Fibroblast of skin of abdomen (primary cell): ENCODE measurements at regions not wholly inside any gene's neighbourhood (a gene's known extent, or its start where the extent isn't known, plus 50 kb on each side); places are given as distances from the start of the nearest gene placed in this dataset.

Source experiments
- DNase-seq: peaks from one replicate; pipeline ENCODE4 v3.0.0-alpha.2; 2013

DNA sequence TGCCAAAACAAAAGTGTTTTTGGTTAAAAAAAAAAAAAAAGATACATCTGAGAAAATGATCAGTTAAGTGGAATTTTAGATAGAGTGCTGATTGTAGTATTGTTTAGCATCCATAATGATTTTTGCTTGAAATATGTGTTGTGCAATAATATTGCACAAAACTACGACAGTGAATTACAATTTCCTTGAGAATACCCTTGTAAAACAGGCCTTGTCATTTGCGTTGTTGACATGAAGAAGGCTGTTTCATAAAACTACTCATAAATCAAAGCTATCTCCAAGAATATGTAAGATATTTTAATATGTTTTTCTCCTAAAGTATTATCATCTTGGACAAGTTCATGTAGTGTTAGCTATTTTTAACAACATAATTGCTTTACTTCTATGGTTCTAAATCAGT, 1077.0 kb downstream of the LRFN5 start:
- no peak for DNase-seq

DNA sequence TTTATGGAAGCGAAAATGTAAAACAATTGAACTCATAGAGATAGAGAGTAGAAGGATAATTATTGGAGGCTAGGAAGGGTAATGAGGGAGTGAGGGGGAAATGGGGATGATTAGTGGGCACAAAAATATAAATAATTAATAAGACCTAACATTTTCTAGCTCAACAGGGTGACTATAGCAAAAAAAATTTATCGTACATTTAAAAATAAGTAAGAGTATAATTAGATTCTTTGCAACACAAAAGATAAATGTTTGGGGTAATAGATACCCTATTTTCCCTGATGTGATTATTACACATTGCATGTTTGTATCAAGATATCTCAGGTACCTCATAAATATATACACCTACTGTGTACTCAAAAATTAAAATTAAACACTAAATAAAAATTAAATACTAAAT, 1070.0 kb downstream of the LRFN5 start:
- no peak for DNase-seq

DNA sequence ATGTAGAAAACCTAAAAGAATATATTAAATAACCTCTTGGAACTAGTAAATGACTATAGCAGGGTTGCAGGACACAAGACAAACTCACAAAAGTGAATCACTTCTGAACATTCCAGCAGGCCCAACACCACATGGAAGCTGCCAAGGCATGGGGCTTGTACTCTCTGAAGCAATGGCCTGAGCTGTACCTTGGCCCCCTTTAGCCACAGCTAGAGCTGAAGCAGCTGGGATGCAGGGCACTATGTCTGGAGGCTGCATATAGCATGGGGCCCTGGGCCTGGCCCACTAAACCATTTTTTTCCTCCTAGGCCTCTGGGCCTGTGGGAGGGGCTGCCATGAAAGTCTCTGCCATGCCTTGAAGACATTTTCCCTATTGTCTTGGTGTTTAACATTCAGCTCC, 1067.3 kb downstream of the LRFN5 start:
- no peak for DNase-seq

GRCh38 chr14:42671636-42672035, 1065.0 kb downstream of the LRFN5 start:
- DNase-seq = no peak

DNA sequence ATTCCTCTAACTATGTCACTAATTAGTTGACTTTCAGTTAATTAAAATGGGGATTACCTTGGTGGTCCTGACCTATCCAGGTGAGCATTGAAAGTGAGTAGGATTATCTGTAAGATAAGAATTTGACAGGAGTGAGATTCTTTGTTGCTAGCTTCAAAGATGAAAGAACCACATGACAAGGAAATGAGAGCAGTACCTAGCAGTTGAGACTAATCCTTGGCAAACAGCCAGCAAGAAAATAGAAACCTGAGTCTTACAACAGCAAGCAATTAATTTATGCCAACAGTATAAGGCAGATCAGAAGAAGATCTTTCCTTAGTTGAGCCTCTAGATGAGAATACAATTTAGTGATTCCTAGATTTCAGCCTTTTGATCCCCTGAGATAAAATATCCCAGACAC, 1058.4 kb downstream of the LRFN5 start:
- no peak for DNase-seq

- no peak for DNase-seq
These were observed 1057.5 kb downstream of the LRFN5 start for GRCh38 chr14:42664190-42664589.

DNA sequence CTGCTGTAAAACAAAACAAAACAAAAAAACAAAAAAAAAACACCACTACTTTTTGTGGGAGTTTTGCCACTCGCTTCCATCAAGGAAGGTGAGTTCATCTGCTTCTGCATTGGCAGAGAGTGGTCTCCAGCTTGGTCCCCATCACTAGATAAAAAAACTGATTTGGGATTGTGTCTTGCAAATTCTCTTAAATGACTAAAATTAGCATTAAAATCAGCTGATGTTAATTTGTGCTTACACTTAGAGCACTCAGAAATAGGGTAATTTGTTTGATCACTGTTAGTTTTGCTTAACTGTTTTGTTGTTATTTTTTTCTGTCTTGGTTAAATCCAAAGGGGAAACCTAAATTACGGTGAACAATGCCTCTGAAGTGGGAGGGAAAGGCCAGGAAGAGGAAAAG, 1048.0 kb downstream of the LRFN5 start:
- DNase-seq = no peak

DNA sequence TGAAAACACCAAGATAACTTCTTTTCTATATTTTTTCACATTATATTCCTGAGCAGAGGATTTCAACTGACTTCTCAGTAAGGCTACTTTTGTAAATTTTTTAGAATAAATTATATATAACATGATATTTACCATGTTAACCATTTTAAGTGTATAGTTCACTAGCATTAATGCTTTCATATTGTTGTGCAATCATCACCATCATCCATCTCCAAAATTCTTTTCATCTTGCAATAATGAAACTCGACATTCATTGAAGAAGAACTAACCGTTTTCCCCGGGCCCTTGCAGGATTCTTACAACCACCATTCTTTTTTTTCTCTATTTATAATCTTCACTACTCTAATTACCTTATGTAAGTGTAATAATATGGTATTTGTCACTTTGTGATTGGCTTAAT, 1036.1 kb downstream of the LRFN5 start:
- no peak for DNase-seq

DNA sequence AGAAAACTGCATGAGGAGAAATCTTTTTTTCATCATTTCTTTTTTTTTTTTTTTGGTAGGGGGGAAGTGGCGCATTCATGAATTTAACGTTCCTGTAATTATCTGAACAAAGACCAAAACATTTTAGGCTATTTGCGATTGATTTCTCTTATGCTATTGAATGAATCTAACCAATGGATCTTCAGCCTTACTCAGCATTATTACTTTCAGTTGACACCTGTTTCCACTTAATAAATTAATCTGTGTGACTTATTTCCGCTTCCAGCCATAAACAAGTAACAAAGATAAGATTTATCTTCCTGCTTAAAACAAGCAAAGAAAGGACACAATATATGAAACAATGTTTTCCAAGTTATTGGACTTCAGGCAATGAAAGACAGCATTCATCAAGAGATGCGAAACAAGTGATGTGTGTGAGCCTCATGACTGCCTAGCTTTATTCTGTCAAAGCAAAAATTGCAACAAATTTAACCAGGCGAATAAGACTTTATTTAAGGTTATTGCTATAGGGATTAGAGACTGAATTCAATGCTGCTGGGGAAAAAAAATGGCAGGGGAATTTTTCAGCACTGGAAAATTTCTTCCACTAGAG, 1026.9 kb downstream of the LRFN5 start:
- no peak for DNase-seq

DNA sequence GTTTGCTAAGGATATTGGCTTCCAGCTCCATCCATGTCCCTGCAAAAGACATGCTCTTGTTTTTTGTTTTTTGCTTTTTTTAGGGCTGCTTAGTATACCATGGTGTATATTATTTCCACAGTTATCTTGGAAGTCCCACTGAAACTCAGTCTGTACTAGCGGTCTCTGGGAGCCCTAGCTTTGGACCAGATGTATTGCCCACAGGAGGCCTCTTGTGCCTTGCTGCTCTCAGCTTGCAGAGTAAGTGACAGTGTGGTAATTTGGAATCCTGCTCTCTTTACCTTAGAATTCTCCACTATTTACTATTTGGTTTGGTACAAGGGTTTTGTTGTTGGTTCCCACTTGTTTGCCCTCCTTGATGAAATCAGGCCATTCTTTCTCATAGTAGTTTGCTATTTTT, 1022.9 kb downstream of the LRFN5 start:
- DNase-seq = no peak

DNA sequence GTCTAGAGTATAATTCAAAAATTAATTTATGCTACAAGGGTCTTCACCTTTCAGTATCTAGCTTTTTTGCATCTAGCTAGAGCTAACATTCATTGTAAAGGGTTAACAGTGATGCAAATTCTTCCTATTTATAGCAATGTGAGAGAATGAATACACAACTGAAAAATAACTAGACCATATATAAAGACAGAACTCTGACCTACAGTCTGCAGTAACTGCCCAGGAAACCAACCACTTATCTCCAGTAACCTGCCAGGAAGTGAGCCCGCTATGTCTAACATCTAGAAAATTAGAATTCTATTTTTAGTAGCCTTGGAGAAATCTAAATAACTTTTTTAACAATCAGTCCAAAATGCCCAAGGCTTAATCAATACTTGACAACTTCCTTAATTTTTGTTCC, 1021.9 kb downstream of the LRFN5 start:
- DNase-seq = no peak

DNA sequence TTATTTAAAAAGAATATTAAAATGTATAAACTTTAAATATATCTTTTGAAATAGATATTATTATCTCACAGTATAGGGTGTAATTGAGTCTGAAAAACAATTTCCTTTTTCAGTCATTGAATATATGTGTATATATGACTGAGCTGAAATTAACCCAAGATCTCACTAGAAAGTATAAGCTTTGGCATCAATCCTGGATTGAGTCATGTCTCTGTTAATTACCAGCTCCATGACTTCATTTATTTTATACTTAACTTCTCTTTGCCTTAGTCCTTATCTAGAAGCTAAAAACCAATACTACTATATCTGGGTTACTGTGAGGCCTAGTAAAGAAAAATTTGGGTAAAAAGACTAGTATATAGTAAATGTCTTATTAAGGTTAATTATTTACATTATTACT, 1020.3 kb downstream of the LRFN5 start:
- DNase-seq = no peak

DNA sequence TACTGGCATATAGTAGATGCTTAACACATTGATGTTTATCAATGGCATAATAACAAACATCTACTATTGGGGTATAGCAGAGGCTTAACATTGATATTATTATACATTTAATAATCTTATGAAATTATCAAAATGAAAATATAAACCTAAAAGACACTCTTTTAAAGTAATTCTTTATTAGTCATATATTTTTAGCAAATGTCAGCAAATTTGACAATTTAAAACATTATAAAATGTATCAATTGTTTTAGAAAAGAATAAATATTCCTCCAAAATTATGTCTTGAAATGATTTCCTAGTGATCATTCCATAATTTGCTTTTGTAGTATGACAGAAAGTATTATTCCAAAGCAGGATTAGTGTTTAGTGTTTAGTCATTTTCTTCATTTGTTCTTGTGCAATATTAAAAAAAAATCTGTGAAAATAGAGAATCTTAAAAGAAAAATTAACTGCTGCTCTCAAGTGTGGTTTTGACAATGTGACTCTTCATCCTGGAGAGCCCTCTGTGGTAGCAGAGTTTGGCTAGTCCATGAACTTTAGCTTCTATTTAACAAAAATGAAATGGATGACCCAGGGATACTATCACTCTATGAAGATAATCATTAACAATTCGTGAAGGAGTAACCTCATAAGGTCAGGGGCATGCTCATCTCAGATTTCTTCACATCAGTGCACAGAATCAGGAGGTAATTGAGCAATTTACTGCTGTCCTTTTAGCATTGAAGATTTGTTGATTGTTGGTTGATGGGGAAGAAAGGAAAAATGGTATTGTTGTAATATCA, 1018.5 kb downstream of the LRFN5 start:
- DNase-seq = no peak

GRCh38 chr14:42617005-42617404, 1010.3 kb downstream of the LRFN5 start:
- no peak for DNase-seq

DNA sequence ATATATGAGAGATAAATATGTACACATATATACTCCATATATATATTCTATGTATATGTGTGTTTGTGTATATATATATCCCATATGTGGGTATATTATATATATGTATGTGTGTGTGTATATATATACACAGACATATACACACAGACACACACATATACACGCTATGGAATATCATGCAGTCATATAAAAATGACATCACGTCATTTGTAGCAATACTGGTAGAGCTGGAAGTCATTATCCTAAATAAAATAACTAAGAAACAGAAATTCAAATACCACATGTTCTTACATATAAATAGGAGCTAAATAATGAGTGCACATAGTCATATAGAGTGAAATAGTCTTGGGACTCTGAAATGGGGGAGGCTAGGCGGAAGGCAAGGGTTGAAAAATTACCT, 1000.2 kb downstream of the LRFN5 start:
- no peak for DNase-seq

- DNase-seq = no peak
These were observed 995.7 kb downstream of the LRFN5 start for GRCh38 chr14:42602336-42602845.

GRCh38 chr14:42572032-42572431, 965.4 kb downstream of the LRFN5 start:
- DNase-seq = no peak

DNA sequence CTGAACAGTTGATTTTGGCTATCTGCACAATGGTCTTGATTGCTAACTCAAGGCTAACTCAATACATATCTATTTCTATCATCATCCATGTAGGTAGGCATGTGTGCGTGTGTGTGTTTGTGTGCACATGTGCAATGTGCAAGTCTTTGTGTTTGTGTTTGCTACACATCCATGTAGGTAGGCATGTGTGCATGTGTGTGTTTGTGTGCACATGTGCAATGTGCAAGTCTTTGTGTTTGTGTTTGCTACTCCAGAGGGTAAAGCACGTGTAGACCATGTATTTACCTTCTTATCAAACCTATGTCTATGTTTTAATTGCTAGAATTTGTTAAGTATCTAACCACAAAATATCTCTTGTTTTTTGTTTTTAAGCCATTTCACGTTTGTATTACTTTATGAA, 962.6 kb downstream of the LRFN5 start:
- no peak for DNase-seq

GRCh38 chr14:42565556-42565955, 958.9 kb downstream of the LRFN5 start:
- DNase-seq = no peak

DNA sequence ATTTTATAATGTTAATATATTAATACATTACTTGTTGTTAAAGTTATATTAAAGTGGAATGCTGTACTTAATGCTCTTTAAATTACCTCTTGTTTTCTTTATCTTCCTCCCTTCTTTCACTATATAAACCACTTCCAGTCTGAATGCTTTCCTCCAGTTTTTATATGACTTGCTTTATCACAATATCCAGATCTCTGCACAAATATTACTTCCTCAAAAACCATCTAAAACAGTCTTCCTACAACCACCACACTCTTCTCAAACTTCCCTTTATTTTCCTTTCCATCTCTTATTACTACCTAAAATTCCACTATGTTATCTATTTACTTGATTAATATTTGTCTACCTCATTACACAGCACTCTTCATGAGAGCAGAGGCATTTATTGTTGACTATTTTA, 956.6 kb downstream of the LRFN5 start:
- DNase-seq = no peak

- DNase-seq = no peak
These were observed 949.9 kb downstream of the LRFN5 start for GRCh38 chr14:42556551-42556950.

GRCh38 chr14:42555365-42555764, 948.7 kb downstream of the LRFN5 start:
- no peak for DNase-seq

GRCh38 chr14:42554091-42554490, 947.4 kb downstream of the LRFN5 start:
- DNase-seq = no peak

DNA sequence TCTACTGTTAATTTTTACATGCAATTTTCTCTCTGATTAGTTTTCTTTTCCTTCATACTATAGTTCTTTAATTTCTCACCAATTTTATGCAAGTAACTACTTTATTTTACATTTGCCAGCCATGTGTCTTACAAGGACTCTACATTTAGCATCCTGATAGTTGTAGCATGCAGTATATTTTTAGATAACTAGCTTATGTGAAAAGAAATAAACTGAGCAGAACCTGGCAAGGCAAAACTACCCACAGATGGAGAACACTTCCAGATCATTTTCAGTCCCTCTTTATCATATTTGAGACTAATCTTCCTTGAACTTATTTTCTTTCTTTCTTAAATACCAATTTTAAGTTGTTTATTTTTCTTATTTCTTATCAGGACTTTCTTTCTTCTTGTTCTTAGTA, 943.6 kb downstream of the LRFN5 start:
- no peak for DNase-seq

DNA sequence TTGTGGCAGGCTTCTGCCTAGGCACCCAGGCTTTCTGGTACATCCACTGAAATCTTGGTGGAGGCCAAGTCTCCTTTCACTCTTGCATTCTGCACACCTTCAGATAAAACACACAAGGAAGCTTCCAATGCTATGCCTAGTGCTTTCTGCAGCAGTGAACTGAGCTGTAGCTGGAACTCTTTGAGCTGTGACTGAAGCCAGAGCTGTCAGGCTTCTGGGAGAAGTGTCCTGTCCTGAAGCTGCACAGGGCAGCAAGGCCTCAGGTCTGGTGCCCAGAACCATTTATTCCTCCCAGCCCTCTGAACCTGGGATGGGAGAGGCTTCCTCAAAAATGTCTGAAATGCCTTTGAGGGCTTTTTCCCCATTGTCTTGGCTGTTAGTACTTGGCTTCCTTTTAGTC, 941.7 kb downstream of the LRFN5 start:
- DNase-seq = no peak
